Jurkat, Clone E6-1 (cell line): ENCODE measurements at regions not wholly inside any gene's neighbourhood (a gene's known extent, or its start where the extent isn't known, plus 50 kb on each side); places are given as distances from the start of the nearest gene placed in this dataset.
"Not testable (repeated sequence)": the region's sequence is repeated elsewhere in the genome, so short reads cannot be mapped to it uniquely, and the experiment has no call there.

ENCODE experiments used
- DNase-seq: peaks from one replicate; pipeline ENCODE4 v3.0.0-alpha.2; 2011; ENCODE audit warnings: low read depth, low spot score
- H3K4me3 ChIP-seq: 2 replicates; pipeline ENCODE4 v1.5.1; 2011; ENCODE audit warnings: mild to moderate bottlenecking, low read length, control low read depth, moderate library complexity

DNA sequence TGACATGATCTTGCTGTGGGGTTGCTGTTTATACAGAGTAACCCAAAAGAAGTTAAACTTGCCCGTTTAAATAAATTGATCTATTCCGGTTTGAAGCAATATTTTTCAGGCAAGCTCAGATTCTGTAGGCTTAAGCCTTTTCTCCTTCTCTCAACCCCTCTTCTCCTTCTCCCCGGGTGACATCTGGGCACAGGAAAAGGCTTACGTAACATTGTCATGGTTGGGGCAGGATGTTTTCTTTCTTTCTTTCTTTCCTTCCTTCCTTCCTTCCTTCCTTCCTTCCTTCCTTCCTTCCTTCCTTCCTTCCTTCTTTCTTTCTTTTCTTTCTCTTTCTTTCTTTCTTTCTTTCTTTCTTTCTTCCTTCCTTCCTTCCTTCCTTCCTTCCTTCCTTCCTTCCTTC, 315.5 kb upstream of the SPRED2 start:
- not testable (repeated sequence) for H3K4me3 ChIP-seq, DNase-seq

- DNase-seq = no peak
- H3K4me3 ChIP-seq = no peak overlapping the region
These were observed 314.7 kb upstream of the SPRED2 start for GRCh38 chr2:65746931-65747675.

GRCh38 chr2:65744477-65745200, 312.2 kb upstream of the SPRED2 start:
- no peak for DNase-seq
- no peak overlapping the region for H3K4me3 ChIP-seq

GRCh38 chr2:65742977-65743376, 310.6 kb upstream of the SPRED2 start:
- H3K4me3 ChIP-seq = no peak overlapping the region
- no peak for DNase-seq

- no peak overlapping the region for H3K4me3 ChIP-seq
- DNase-seq = no peak
These were observed 307.5 kb upstream of the SPRED2 start for GRCh38 chr2:65739927-65740326.

DNA sequence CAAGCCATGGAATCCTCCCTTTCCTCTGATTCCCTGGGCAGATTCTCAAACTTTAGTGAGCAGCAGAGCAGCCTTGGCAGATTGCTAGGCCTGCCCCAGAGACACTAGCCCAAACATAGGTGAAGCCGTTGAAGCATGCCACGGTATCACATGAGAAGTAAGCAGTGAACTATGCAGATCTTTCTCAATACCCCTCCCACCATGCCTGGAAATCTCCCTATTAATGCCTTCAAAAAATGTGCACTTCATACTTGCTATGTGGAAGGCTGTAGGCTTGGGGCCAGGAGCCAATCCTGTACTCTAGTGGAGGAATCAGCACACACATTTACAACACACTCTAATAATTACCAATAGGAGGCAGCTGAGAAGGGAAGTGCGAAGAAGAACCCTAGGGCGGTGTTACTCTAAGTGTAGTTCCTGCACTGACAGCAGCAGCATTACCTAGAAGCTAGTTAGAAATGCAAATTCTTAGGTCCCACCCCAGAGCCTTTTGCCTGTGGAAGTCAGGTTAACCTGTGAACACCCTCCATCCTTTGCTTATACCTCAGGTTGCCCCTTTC, 305.1 kb upstream of the SPRED2 start:
- no peak overlapping the region for H3K4me3 ChIP-seq
- no peak for DNase-seq

- H3K4me3 ChIP-seq = no peak overlapping the region
- no peak for DNase-seq
These were observed 299.1 kb upstream of the SPRED2 start for GRCh38 chr2:65731476-65731875.

- no peak overlapping the region for H3K4me3 ChIP-seq
- DNase-seq = no peak
These were observed 297.8 kb upstream of the SPRED2 start for GRCh38 chr2:65730186-65730585.

DNA sequence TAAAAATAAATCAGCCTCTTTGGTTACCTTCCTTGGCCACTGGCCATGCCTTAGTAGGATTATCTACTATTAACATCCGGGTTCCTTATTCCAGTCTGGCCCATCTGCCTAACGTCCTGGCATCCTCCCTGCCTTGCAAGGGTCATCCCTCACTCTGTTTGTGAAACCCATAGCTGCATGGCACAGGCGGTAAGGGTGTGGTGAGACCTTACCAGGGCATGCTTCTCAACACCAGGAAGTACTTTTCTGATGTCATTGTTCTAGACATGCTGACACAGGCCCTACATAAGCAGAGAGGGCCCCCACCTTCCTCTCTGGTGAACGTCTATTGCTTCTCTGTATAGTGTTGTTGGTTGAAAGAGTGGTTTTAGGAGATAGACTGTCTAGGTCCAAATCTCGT, 296.8 kb upstream of the SPRED2 start:
- no peak for DNase-seq
- no peak overlapping the region for H3K4me3 ChIP-seq

- no peak overlapping the region for H3K4me3 ChIP-seq
- DNase-seq = no peak
These were observed 296.2 kb upstream of the SPRED2 start for GRCh38 chr2:65728477-65729180.

GRCh38 chr2:65727816-65728215, 295.4 kb upstream of the SPRED2 start:
- no peak overlapping the region for H3K4me3 ChIP-seq
- no peak for DNase-seq

GRCh38 chr2:65727381-65727780, 295.0 kb upstream of the SPRED2 start:
- DNase-seq = no peak
- H3K4me3 ChIP-seq = no peak overlapping the region

- no peak overlapping the region for H3K4me3 ChIP-seq
- DNase-seq = no peak
These were observed 292.4 kb upstream of the SPRED2 start for GRCh38 chr2:65724752-65725151.

GRCh38 chr2:65724336-65724735, 291.9 kb upstream of the SPRED2 start:
- DNase-seq = no peak
- no peak overlapping the region for H3K4me3 ChIP-seq

GRCh38 chr2:65722028-65722778, 289.8 kb upstream of the SPRED2 start:
- DNase-seq = no peak
- H3K4me3 ChIP-seq = no peak overlapping the region

DNA sequence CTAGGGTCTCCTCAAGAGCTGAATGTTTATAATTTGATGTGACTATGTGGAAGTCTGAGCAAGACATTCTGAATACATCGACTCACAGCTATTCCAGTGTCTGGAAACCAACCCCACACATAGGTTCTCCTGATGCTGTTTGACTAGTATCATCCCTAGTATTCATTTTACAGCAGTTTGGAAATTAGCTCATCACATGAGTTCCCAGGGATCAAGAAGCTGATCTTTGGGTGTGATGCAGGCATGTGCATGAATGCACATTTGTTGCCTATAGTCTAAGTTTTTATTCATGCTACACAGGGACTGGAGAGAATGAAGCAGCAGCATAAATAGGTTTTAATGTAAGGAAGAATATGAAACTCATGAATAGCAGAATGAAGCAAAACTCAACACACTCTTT, 284.3 kb upstream of the SPRED2 start:
- DNase-seq = no peak
- H3K4me3 ChIP-seq = no peak overlapping the region

GRCh38 chr2:65715323-65715722, 282.9 kb upstream of the SPRED2 start:
- H3K4me3 ChIP-seq = no peak overlapping the region
- DNase-seq = no peak

DNA sequence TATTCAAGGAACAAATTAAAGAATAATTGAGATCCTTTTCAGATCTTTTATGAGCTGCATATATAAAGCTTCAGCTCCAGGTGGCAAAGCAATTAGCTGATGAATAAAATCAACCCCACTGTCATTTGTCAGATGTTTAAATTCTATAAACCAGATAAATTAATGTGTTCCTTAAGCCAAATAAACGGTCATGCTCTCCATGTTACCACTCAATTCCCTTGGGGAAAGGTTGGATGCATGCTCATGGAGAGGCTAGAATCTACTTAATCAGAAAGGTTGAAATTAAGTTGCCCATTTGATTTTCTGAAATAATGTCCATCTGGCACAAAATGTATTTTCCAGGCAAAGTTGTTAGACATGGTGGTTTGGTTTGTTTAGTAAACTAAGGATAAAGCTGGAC, 282.5 kb upstream of the SPRED2 start:
- no peak overlapping the region for H3K4me3 ChIP-seq
- no peak for DNase-seq

GRCh38 chr2:65711863-65712262, 279.5 kb upstream of the SPRED2 start:
- no peak overlapping the region for H3K4me3 ChIP-seq
- no peak for DNase-seq
